Liver (tissue), 3 donors: ENCODE measurements at regions not wholly inside any gene's neighbourhood (a gene's known extent, or its start where the extent isn't known, plus 50 kb on each side); places are given as distances from the start of the nearest gene placed in this dataset.

Source experiments
- FOXA2 ChIP-seq: IDR thresholded peaks from 2 replicates; pipeline ENCODE4 v1.6.1; 2016; ENCODE audit warnings: antibody characterized with exemption
- HNF4A ChIP-seq, 2 donors: conservative IDR thresholded peaks; 2 replicates each; pipeline ENCODE4 v1.6.1; 2016; ENCODE audit warnings: antibody characterized with exemption in 2 of 2, mild to moderate bottlenecking in 2 of 2
- HNF4G ChIP-seq: IDR thresholded peaks from 2 replicates; pipeline ENCODE4 v1.6.1; 2016; ENCODE audit warnings: antibody characterized with exemption
- JUND ChIP-seq, 2 donors: IDR thresholded peaks; 2 replicates each; pipeline ENCODE4 v1.6.1; 2016; ENCODE audit warnings: antibody characterized with exemption in 2 of 2
- RAD21 ChIP-seq, 2 donors: IDR thresholded peaks; 2 replicates each; pipeline ENCODE4 v1.6.1; 2016; ENCODE audit warnings: antibody characterized with exemption in 2 of 2, mild to moderate bottlenecking in 2 of 2
- TAF1 ChIP-seq: conservative IDR thresholded peaks from 2 replicates; pipeline ENCODE4 v1.6.1; 2016; ENCODE audit warnings: antibody characterized with exemption, mild to moderate bottlenecking
- YY1 ChIP-seq: IDR thresholded peaks from 2 replicates; pipeline ENCODE4 v1.6.1; 2016; ENCODE audit warnings: antibody characterized with exemption, mild to moderate bottlenecking
- TF ChIP-seq, protein P1 (sequence below): fragments of 150-350 bp; IDR thresholded peaks from 2 replicates; pipeline ENCODE4 v1.5.1; 2017; ENCODE audit warnings: improper control_type of control experiment, low read depth, low read length; ENCODE audit not compliant: missing input control
- TF ChIP-seq, protein P2 (sequence below): IDR thresholded peaks from 2 replicates; pipeline ENCODE4 v1.6.1; 2016; ENCODE audit warnings: antibody characterized with exemption
- TF ChIP-seq, protein P3 (sequence below): IDR thresholded peaks from 2 replicates; pipeline ENCODE4 v1.6.1; 2016; ENCODE audit warnings: antibody characterized with exemption, mild to moderate bottlenecking
- TF ChIP-seq, protein P4 (sequence below): IDR thresholded peaks from 2 replicates; pipeline ENCODE4 v1.6.1; 2016; ENCODE audit warnings: antibody characterized with exemption
- TF ChIP-seq, protein P5 (sequence below): IDR thresholded peaks from 2 replicates; pipeline ENCODE4 v1.6.1; 2016; ENCODE audit warnings: antibody characterized with exemption
- donor health status: healthy.
- donor health status: healthy.

DNA sequence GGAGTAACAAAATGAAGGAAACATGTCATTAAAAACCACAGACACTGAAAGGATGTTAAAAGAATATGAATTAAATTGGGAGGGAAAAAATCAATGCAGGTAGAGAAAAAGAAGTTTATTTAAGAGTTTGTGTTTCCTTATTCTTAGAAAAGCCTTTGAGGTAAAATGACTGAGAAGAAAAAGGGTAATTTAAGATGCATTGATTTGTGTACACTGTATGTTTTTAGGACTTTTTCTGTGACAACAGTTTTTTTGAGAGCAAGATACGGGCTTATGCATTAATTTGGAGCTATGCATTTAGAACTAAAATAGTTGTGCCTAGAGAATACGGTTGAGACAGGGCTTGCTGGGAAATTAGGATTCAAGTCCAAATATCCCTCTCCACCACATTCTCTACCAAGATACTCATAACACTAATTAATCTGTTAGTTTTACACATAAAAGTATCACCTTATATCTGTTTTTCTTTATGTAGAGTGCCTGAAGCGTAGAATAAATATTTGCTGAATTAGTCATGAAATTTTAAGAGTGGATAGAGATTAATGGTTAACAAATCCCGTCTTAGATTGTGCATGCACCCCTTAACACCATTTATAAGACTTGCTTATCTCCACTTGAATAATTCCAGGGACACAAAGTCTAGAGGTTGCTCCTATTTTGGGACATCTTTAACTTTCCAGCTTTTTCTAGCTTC lies 232.5 kb downstream of the PCDH7 start:
- TF ChIP-seq, protein P1, sequence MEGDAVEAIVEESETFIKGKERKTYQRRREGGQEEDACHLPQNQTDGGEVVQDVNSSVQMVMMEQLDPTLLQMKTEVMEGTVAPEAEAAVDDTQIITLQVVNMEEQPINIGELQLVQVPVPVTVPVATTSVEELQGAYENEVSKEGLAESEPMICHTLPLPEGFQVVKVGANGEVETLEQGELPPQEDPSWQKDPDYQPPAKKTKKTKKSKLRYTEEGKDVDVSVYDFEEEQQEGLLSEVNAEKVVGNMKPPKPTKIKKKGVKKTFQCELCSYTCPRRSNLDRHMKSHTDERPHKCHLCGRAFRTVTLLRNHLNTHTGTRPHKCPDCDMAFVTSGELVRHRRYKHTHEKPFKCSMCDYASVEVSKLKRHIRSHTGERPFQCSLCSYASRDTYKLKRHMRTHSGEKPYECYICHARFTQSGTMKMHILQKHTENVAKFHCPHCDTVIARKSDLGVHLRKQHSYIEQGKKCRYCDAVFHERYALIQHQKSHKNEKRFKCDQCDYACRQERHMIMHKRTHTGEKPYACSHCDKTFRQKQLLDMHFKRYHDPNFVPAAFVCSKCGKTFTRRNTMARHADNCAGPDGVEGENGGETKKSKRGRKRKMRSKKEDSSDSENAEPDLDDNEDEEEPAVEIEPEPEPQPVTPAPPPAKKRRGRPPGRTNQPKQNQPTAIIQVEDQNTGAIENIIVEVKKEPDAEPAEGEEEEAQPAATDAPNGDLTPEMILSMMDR = no peak
- TF ChIP-seq RAD21 (IDR thresholded peaks at IDR 0.05) = no peak
- TF ChIP-seq YY1 = no peak
- TF ChIP-seq, protein P2, sequence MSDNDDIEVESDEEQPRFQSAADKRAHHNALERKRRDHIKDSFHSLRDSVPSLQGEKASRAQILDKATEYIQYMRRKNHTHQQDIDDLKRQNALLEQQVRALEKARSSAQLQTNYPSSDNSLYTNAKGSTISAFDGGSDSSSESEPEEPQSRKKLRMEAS = no peak
- no peak for TF ChIP-seq JUND (IDR thresholded peaks at IDR 0.05)
- TF ChIP-seq, protein P3, sequence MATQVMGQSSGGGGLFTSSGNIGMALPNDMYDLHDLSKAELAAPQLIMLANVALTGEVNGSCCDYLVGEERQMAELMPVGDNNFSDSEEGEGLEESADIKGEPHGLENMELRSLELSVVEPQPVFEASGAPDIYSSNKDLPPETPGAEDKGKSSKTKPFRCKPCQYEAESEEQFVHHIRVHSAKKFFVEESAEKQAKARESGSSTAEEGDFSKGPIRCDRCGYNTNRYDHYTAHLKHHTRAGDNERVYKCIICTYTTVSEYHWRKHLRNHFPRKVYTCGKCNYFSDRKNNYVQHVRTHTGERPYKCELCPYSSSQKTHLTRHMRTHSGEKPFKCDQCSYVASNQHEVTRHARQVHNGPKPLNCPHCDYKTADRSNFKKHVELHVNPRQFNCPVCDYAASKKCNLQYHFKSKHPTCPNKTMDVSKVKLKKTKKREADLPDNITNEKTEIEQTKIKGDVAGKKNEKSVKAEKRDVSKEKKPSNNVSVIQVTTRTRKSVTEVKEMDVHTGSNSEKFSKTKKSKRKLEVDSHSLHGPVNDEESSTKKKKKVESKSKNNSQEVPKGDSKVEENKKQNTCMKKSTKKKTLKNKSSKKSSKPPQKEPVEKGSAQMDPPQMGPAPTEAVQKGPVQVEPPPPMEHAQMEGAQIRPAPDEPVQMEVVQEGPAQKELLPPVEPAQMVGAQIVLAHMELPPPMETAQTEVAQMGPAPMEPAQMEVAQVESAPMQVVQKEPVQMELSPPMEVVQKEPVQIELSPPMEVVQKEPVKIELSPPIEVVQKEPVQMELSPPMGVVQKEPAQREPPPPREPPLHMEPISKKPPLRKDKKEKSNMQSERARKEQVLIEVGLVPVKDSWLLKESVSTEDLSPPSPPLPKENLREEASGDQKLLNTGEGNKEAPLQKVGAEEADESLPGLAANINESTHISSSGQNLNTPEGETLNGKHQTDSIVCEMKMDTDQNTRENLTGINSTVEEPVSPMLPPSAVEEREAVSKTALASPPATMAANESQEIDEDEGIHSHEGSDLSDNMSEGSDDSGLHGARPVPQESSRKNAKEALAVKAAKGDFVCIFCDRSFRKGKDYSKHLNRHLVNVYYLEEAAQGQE = no peak
- TF ChIP-seq, protein P4, sequence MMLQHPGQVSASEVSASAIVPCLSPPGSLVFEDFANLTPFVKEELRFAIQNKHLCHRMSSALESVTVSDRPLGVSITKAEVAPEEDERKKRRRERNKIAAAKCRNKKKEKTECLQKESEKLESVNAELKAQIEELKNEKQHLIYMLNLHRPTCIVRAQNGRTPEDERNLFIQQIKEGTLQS = no peak
- no peak for TF ChIP-seq TAF1
- no peak for TF ChIP-seq HNF4G
- no peak for TF ChIP-seq FOXA2
- TF ChIP-seq HNF4A (conservative IDR thresholded peaks at IDR 0.05) = no peak
- TF ChIP-seq, protein P5, sequence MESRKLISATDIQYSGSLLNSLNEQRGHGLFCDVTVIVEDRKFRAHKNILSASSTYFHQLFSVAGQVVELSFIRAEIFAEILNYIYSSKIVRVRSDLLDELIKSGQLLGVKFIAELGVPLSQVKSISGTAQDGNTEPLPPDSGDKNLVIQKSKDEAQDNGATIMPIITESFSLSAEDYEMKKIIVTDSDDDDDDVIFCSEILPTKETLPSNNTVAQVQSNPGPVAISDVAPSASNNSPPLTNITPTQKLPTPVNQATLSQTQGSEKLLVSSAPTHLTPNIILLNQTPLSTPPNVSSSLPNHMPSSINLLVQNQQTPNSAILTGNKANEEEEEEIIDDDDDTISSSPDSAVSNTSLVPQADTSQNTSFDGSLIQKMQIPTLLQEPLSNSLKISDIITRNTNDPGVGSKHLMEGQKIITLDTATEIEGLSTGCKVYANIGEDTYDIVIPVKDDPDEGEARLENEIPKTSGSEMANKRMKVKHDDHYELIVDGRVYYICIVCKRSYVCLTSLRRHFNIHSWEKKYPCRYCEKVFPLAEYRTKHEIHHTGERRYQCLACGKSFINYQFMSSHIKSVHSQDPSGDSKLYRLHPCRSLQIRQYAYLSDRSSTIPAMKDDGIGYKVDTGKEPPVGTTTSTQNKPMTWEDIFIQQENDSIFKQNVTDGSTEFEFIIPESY = no peak
